ENCODE measurements at regions not wholly inside any gene's neighbourhood (a gene's known extent, or its start where the extent isn't known, plus 50 kb on each side); places are given as distances from the start of the nearest gene placed in this dataset.
"Not testable (repeated sequence)": the region's sequence is repeated elsewhere in the genome, so short reads cannot be mapped to it uniquely, and the experiment has no call there.

GRCh38 chr2:16228471-16228870, 288.1 kb downstream of the MYCN start:
- DNase-seq (no peak), ATAC-seq (no peak)
- intact Hi-C loops (cut with DNase I): no loop called here

GRCh38 chr2:16227811-16228462, 287.6 kb downstream of the MYCN start:
- DNase-seq (no peak), ATAC-seq (no peak)
- intact Hi-C loops (cut with DNase I): no loop called here

GRCh38 chr2:16226943-16227664, 286.8 kb downstream of the MYCN start:
- ATAC-seq: peak; percentile 78 to 80
- DNase-seq: no peak
- intact Hi-C loops (cut with DNase I): no loop called here

- peak in 1 of 2 donors; percentile 18 for ATAC-seq
- no peak for DNase-seq
- intact Hi-C loops (cut with DNase I): no loop called here
Measured at GRCh38 chr2:16226381-16226780, 286.0 kb downstream of the MYCN start.

GRCh38 chr2:16225545-16225944, 285.2 kb downstream of the MYCN start:
- ATAC-seq: no peak
- no peak for DNase-seq
- intact Hi-C loops (cut with DNase I): no loop called here

GRCh38 chr2:16225071-16225470, 284.7 kb downstream of the MYCN start:
- intact Hi-C loops (cut with DNase I): no loop called here
- DNase-seq (no peak), ATAC-seq (no peak)

- DNase-seq: no peak
- intact Hi-C loops (cut with DNase I): no loop called here
- no peak for ATAC-seq
Measured at GRCh38 chr2:16224298-16225045, 284.1 kb downstream of the MYCN start.

GRCh38 chr2:16223841-16224177, 283.5 kb downstream of the MYCN start:
- ATAC-seq (no peak), DNase-seq (no peak)

GRCh38 chr2:16223161-16223840, 283.0 kb downstream of the MYCN start:
- intact Hi-C loops (cut with DNase I): no loop called here
- no peak for ATAC-seq
- no peak for DNase-seq

More at GRCh38 chr2:16223841-16224177, 283.5 kb downstream of the MYCN start:
- intact Hi-C loops (cut with DNase I): no loop called here

- intact Hi-C loops (cut with DNase I): no loop called here
- no peak for DNase-seq
- ATAC-seq: no peak
Measured at GRCh38 chr2:16222326-16222725, 282.0 kb downstream of the MYCN start.

GRCh38 chr2:16221461-16222010, 281.2 kb downstream of the MYCN start:
- intact Hi-C loops (cut with DNase I): no loop called here
- no peak for DNase-seq
- no peak for ATAC-seq

- ATAC-seq: no peak
- DNase-seq: no peak
- intact Hi-C loops (cut with DNase I): no loop called here
Measured at GRCh38 chr2:16219292-16219975, 279.1 kb downstream of the MYCN start.

GRCh38 chr2:16218625-16219024, 278.3 kb downstream of the MYCN start:
- DNase-seq: no peak
- peak in 1 of 2 donors; percentile 12 for ATAC-seq
- intact Hi-C loops (cut with DNase I): no loop called here

GRCh38 chr2:16218161-16218560, 277.8 kb downstream of the MYCN start:
- DNase-seq (no peak), ATAC-seq (no peak)
- intact Hi-C loops (cut with DNase I): no loop called here

- intact Hi-C loops (cut with DNase I); DNase-seq; ATAC-seq: not testable (repeated sequence)
Measured at GRCh38 chr2:16217741-16218140, 277.4 kb downstream of the MYCN start.

GRCh38 chr2:16217291-16217690, 276.9 kb downstream of the MYCN start:
- intact Hi-C loops (cut with DNase I): no loop called here
- ATAC-seq: no peak
- DNase-seq: no peak

GRCh38 chr2:16216558-16216945, 276.2 kb downstream of the MYCN start:
- ATAC-seq: no peak
- intact Hi-C loops (cut with DNase I): no loop called here
- no peak for DNase-seq

GRCh38 chr2:16215902-16216557, 275.7 kb downstream of the MYCN start:
- DNase-seq (no peak), ATAC-seq (peak; percentile 44 to 84)
- intact Hi-C loops (cut with DNase I): no loop called here

GRCh38 chr2:16214861-16215260, 274.5 kb downstream of the MYCN start:
- no peak for DNase-seq
- intact Hi-C loops (cut with DNase I): no loop called here
- no peak for ATAC-seq

Measured in left cardiac atrium (tissue), 4 donors.